ENCODE measurements at regions not wholly inside any gene's neighbourhood (a gene's known extent, or its start where the extent isn't known, plus 50 kb on each side); places are given as distances from the start of the nearest gene placed in this dataset.

GRCh38 chr6:159460476-159460875 is 232.6 kb downstream of the SOD2 start:
- intact Hi-C loops (cut with micrococcal nuclease), result no loop called here
- ATAC-seq (no peak), DNase-seq (no peak)

- DNase-seq, result no peak
- ATAC-seq, result peak; percentile 70
- intact Hi-C loops (cut with micrococcal nuclease), result no loop called here
These were observed 236.7 kb downstream of the SOD2 start for GRCh38 chr6:159456349-159456748.

DNA sequence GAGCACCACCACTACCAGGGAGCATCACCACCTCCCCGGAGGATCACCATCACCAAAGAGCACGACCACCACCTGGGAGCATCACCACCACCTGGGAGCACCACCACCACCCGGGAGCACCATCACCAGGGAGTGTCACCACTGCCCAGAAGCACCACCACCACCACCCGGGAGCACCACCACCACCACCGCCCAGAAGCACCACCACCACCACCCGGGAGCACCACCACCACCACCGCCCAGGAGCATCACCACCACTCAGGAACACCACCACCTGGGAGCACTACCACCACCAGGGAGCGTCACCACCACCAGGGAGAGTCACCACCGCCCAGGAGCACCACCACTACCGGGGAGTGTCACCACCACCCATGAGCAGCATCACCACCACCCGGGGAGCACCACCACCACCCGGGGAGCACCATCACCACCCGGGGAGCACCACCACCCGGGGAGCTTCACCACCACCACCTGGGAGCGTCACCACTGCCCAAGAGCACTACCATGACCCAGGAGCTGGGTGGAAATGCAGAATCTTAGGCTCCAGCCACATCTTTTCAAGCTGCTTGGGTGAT is 237.3 kb downstream of the SOD2 start:
- no peak for ATAC-seq
- intact Hi-C loops (cut with micrococcal nuclease), result no loop called here
- no peak for DNase-seq

- no peak for ATAC-seq
- DNase-seq, result no peak
- intact Hi-C loops (cut with micrococcal nuclease), result no loop called here
These were observed 242.1 kb downstream of the SOD2 start for GRCh38 chr6:159450815-159451465.

DNA sequence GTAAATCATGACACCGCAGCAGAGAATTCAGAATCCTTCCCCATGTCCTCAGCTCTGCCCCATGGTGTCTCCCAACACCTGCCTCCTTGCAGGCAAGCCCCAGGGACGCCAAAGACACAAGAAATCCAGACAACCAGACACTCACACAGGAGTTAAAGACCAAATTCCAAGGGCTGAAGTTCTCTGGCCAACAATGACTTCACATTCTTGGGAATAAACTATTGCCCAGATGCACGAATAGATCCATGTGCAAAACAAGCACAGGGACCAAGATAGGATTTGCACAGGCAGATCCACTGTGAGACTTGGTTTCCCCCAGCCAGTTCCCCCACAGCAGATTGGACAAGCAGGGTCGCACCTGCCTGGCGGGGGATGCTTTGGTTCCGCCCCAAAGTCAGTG is 246.7 kb downstream of the SOD2 start:
- DNase-seq, result no peak
- ATAC-seq, result no peak
- intact Hi-C loops (cut with micrococcal nuclease), result no loop called here

- intact Hi-C loops (cut with micrococcal nuclease), result no loop called here
- ATAC-seq (no peak), DNase-seq (no peak)
These were observed 247.7 kb downstream of the SOD2 start for GRCh38 chr6:159445351-159445750.

DNA sequence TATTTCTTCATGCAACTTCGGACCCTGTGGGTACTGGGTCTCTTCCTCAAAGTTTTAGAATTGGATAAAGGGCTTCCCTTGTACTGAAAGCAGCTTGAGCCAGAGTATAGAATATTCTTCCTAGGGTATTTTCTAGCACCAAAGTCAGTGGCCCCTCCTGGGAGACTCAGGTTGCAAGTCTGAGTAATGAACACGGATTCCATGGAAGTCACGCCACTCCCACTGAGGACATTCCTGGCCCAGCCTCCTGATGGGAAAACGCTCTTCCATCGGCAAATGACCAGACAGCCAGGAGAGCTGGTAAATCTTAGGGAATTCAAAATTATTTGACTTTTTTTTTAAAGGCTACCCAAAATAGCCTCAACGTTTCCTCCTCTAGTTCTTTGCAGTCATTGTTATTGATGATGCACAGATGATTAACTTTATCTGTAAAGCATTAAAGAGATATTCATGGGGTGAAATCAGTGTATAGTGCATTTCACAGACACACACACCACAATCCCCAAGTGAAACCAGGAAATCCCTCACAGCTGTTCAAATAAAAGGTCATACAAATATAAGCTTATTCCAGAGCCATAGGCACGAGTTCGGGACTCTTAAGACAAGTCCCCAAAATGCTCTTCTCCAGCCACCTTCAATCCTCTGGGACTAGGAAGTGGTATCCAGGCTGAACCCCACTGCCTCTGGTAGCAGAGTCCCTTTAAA is 248.8 kb downstream of the SOD2 start:
- DNase-seq (no peak), ATAC-seq (no peak)
- intact Hi-C loops (cut with micrococcal nuclease), result no loop called here

- DNase-seq (no peak), ATAC-seq (no peak)
- intact Hi-C loops (cut with micrococcal nuclease), result no loop called here
These were observed 249.6 kb downstream of the SOD2 start for GRCh38 chr6:159443417-159443920.

DNA sequence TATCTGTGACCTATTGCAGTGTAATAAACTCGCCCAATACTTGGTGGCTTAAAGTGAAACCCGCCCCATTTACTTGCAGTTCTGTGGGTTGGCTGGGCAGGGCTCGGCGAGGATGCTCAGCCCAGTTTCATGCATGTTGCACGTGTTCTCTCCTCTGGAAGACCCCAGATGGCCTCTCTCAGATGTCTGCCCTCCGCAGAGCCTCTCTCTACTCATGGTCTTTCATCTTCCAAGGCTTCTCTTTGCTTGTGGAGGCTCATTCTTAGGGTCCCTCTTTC is 251.4 kb downstream of the SOD2 start:
- no peak for ATAC-seq
- intact Hi-C loops (cut with micrococcal nuclease), result no loop called here
- DNase-seq, result no peak

GRCh38 chr6:159440911-159441703 is 251.9 kb downstream of the SOD2 start:
- ATAC-seq (peak; percentile 74), DNase-seq (no peak)
- intact Hi-C loops (cut with micrococcal nuclease), result no loop called here

- DNase-seq (no peak), ATAC-seq (no peak)
- intact Hi-C loops (cut with micrococcal nuclease), result no loop called here
These were observed 252.7 kb downstream of the SOD2 start for GRCh38 chr6:159440349-159440748.

DNA sequence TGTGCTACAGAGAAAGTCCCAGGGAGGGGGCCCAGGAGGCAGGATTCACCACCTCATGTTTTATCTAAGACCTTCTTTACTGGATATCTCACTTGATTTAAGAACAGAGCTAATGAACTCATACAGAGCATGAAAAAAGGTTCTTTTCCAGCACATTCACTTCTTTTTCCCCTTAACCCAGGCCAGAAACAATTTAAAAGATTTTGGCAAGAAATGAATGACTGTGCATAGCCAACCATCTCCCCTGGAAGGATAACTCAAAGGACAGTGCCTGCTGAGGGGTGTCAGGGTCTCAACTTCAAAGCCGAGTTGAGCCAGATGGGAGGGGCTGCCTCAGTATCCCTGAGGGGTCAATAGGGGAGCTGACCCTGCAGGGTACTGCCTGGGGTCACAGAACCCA is 253.4 kb downstream of the SOD2 start:
- ATAC-seq (no peak), DNase-seq (no peak)
- intact Hi-C loops (cut with micrococcal nuclease), result no loop called here

- ATAC-seq, result no peak
- no peak for DNase-seq
- intact Hi-C loops (cut with micrococcal nuclease), result no loop called here
These were observed 254.9 kb downstream of the SOD2 start for GRCh38 chr6:159438106-159438505.

DNA sequence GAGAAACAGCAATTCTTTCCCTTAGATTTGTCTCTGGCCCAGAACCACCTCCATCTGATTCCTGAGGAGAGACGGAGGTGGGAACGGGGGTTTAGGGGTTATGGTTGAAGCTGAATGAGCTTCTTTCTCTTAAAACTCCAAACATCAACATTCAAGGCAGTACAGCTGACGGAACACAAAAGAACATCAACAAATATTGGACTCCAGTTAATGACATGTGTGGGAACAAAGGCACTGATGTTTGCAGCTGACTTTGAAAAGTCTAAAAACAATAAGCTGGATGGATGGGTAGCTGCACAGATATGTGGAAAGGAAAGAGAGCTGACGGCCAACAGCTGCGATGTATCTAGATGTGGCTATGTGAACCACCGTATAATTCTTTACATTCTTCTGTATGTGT is 256.5 kb downstream of the SOD2 start:
- ATAC-seq, result no peak
- intact Hi-C loops (cut with micrococcal nuclease), result no loop called here
- DNase-seq, result no peak

DNA sequence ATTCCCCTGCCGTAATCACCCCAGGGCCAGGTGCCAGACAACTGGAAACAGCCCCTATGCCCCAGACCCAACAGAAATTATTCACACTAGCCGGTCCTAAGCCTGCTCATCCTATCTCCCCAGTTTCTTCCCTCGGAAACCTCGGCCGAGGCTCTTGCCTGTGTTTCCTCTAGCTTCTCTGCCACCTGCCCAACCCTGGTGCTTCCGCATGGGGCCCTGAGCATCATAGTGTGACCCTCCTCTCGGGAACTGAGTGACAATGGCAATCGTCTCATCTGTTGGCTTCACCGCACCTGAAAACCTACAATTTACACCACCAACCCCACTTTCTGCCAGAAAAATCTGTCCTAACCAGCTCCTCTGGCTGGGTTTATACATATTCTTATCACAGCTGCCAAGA is 257.3 kb downstream of the SOD2 start:
- no peak for ATAC-seq
- intact Hi-C loops (cut with micrococcal nuclease), result no loop called here
- DNase-seq, result no peak

GRCh38 chr6:159434410-159434809 is 258.6 kb downstream of the SOD2 start:
- ATAC-seq (no peak), DNase-seq (no peak)
- intact Hi-C loops (cut with micrococcal nuclease), result no loop called here

DNA sequence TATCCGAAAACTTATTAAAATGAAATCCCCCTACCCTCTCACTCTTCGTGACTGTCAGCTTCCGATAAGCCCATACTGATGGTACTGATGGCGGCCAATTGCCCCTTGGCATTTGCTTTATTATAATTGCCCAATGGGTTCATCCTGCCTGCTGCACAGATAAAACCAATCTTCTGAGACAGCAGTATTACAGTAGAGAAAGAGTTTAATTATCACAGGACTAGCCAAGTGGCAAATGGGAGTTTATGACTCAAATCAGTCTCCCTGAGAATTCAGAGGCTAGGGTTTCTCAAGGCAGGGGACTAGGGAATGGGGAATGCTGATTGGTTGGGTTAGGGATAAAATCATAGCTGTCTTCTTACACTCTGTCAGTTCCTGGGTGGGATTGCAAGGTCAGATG is 259.5 kb downstream of the SOD2 start:
- DNase-seq (no peak), ATAC-seq (no peak)
- intact Hi-C loops (cut with micrococcal nuclease), result no loop called here

GRCh38 chr6:159431750-159432149 is 261.3 kb downstream of the SOD2 start:
- ATAC-seq, result no peak
- no peak for DNase-seq
- intact Hi-C loops (cut with micrococcal nuclease), result no loop called here

DNA sequence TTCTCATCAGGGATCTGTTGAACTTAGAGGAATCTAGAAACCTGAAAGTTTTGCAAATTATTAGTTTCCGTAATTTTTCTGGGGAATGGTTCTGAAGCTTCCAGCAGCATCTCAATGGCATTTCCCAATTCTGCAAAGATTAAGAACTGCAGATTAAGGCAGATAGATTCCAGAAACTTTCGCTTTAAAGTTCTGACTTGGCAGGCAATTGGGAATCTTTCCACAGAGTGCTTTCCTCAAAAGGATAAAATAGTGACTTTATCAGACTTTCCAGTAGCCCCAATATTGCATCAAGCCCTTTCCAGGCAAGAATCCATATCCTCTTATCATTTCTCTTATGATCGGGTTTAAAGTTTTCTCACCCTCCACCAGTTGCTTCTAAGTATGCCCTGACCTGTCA is 261.1 kb downstream of the FNDC1 start:
- intact Hi-C loops (cut with micrococcal nuclease), result no loop called here
- DNase-seq (no peak), ATAC-seq (no peak)

- no peak for ATAC-seq
- no peak for DNase-seq
- intact Hi-C loops (cut with micrococcal nuclease), result no loop called here
These were observed 260.2 kb downstream of the FNDC1 start for GRCh38 chr6:159429433-159429832.
